ENCODE measurements at regions not wholly inside any gene's neighbourhood (a gene's known extent, or its start where the extent isn't known, plus 50 kb on each side); places are given as distances from the start of the nearest gene placed in this dataset.

GRCh38 chr7:68556537-68556936, 1041.7 kb upstream of the AUTS2 start:
- no peak for TF ChIP-seq CTCF (IDR thresholded peaks at IDR 0.05; ENCODE audit: insufficient read depth, low read length, severe bottlenecking)
- no peak for FAIRE-seq
- Histone ChIP-seq H3K4me3 (ENCODE audit: low read depth, low read length) (no peak overlapping the region), H3K36me3 (ENCODE audit: control insufficient read depth, insufficient read depth, low read length) (no peaks in the 10 kb centered on the region), H3K27me3 (ENCODE audit: control insufficient read depth, insufficient read depth, low read length) (no peaks in the 10 kb centered on the region)
- no peak for DNase-seq (ENCODE audit: low read depth)

DNA sequence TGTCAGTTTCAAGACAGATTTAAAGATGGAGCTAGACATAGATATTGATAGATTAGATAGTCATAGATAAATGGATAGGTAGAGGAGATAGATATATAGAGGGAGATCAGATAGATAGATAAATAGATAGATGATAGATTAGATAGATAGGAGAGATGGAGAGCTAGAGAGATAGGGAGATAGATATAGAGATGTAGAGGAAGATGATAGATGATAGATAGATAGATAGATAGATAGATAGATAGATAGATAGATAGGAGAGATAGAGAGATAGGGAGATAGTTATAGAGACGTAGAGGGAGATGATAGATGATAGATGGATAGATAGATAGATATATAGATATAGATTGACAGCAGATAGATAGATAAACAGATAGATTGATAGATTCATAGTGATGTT, 1038.8 kb upstream of the AUTS2 start:
- H3K36me3 ChIP-seq (ENCODE audit: control insufficient read depth, insufficient read depth, low read length): no peaks in the 10 kb centered on the region
- no peak overlapping the region for H3K4me3 ChIP-seq (ENCODE audit: low read depth, low read length)
- TF ChIP-seq CTCF (IDR thresholded peaks at IDR 0.05; ENCODE audit: insufficient read depth, low read length, severe bottlenecking): no peak
- H3K27me3 ChIP-seq (ENCODE audit: control insufficient read depth, insufficient read depth, low read length): no peaks in the 10 kb centered on the region
- FAIRE-seq: no peak
- DNase-seq (ENCODE audit: low read depth): no peak

DNA sequence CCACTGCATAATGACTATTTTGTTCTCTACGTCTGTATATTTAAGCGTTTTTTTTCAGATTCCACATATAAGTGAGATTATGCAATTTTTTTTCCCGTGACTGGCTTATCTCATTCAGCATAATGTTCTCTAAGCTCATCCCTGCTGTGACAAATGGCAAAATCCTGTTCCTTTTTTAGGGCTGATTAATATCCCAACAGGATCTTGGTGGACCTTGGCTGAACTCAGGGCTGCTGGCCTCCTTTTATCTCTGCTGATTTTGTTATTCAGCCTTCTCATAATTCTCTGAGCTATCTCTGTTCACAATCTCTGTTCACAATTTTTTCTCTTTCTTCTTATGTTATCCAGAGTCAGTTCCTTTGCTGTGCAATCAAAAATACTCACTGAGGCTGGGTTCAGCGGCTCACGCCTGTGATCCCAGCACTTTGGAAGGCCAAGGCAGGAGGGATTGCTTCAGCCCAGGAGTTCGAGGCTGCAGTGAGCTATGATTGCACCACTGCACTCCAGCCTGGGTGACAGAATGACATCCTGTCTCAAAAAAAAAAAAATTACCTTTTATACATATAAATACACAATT, 1035.9 kb upstream of the AUTS2 start:
- H3K4me3 ChIP-seq (ENCODE audit: low read depth, low read length): no peak overlapping the region
- no peak for FAIRE-seq

GRCh38 chr7:68564306-68565135, 1033.8 kb upstream of the AUTS2 start:
- Histone ChIP-seq H3K27me3 (ENCODE audit: control insufficient read depth, insufficient read depth, low read length) (no peaks in the 10 kb centered on the region), H3K36me3 (ENCODE audit: control insufficient read depth, insufficient read depth, low read length) (no peaks in the 10 kb centered on the region), H3K4me3 (ENCODE audit: low read depth, low read length) (no peak overlapping the region)
- FAIRE-seq (no peak), DNase-seq (ENCODE audit: low read depth) (no peak)
- no peak for TF ChIP-seq CTCF (IDR thresholded peaks at IDR 0.05; ENCODE audit: insufficient read depth, low read length, severe bottlenecking)

More for the DNA sequence above, 1035.9 kb upstream of the AUTS2 start:
- Histone ChIP-seq H3K36me3 (ENCODE audit: control insufficient read depth, insufficient read depth, low read length) (no peaks in the 10 kb centered on the region), H3K27me3 (ENCODE audit: control insufficient read depth, insufficient read depth, low read length) (no peaks in the 10 kb centered on the region)
- TF ChIP-seq CTCF (IDR thresholded peaks at IDR 0.05; ENCODE audit: insufficient read depth, low read length, severe bottlenecking): no peak
- DNase-seq (ENCODE audit: low read depth): no peak

- Histone ChIP-seq H3K27me3 (ENCODE audit: control insufficient read depth, insufficient read depth, low read length) (no peaks in the 10 kb centered on the region), H3K4me3 (ENCODE audit: low read depth, low read length) (no peak overlapping the region), H3K36me3 (ENCODE audit: control insufficient read depth, insufficient read depth, low read length) (no peaks in the 10 kb centered on the region)
- DNase-seq (ENCODE audit: low read depth) (no peak), FAIRE-seq (no peak)
- TF ChIP-seq CTCF (IDR thresholded peaks at IDR 0.05; ENCODE audit: insufficient read depth, low read length, severe bottlenecking): no peak
These were observed 1027.0 kb upstream of the AUTS2 start for GRCh38 chr7:68571286-68571685.
